Lower leg skin (tissue), 3 donors: ENCODE measurements at regions not wholly inside any gene's neighbourhood (a gene's known extent, or its start where the extent isn't known, plus 50 kb on each side); places are given as distances from the start of the nearest gene placed in this dataset.

Source experiments
- CTCF ChIP-seq, 3 donors: fragments of 450-650 bp; IDR thresholded peaks; one replicate each; pipeline ENCODE4 v1.5.1; 2016; ENCODE audit warnings: antibody characterized with exemption in 3 of 3, mild to moderate bottlenecking in 3 of 3, moderate library complexity in 2 of 3
- POLR2A ChIP-seq, 2 donors: fragments of 450-650 bp; IDR thresholded peaks; one replicate each; pipeline ENCODE4 v1.6.1; 2016 to 2017; ENCODE audit warnings: antibody characterized with exemption in 2 of 2, mild to moderate bottlenecking in 1 of 2, moderate library complexity in 1 of 2

- TF ChIP-seq CTCF (IDR thresholded peaks at IDR 0.05) (no peak), POLR2A (IDR thresholded peaks at IDR 0.05) (no peak)
These were observed 94.1 kb upstream of the TAF11L2 start for GRCh38 chr5:17403695-17404490.
